ENCODE measurements at regions not wholly inside any gene's neighbourhood (a gene's known extent, or its start where the extent isn't known, plus 50 kb on each side); places are given as distances from the start of the nearest gene placed in this dataset.

DNA sequence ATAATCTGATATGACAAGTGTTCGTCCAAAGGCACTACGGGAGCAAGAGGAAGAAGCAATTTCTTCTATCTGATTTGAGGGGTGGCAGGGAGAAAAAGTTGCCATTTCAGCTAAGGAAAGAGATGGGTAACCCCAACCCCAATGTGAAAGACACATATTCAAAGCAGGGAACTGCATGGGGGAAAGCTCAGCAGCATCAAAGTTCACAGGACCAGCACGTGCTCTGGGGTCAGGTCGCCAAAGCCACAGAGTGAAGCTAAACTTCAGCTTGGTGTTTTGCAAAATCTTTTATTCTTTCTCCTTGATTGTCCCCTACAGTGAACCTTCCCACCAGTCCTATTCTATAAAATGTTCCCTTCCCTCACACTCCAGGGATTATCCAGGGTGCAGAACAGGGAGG is 112.8 kb upstream of the PPP2R2D start:
- no peak for TF ChIP-seq MAZ (IDR thresholded peaks at IDR 0.05; ENCODE audit: borderline replicate concordance, low read depth, low read length)
- TF ChIP-seq CTCF (IDR thresholded peaks at IDR 0.05): no peak
- no peak for TF ChIP-seq POLR2AphosphoS2 (conservative IDR thresholded peaks at IDR 0.05; ENCODE audit: low read length)
- TF ChIP-seq POLR2A (IDR thresholded peaks at IDR 0.05; ENCODE audit: low read length): no peak
- TF ChIP-seq, protein P1, sequence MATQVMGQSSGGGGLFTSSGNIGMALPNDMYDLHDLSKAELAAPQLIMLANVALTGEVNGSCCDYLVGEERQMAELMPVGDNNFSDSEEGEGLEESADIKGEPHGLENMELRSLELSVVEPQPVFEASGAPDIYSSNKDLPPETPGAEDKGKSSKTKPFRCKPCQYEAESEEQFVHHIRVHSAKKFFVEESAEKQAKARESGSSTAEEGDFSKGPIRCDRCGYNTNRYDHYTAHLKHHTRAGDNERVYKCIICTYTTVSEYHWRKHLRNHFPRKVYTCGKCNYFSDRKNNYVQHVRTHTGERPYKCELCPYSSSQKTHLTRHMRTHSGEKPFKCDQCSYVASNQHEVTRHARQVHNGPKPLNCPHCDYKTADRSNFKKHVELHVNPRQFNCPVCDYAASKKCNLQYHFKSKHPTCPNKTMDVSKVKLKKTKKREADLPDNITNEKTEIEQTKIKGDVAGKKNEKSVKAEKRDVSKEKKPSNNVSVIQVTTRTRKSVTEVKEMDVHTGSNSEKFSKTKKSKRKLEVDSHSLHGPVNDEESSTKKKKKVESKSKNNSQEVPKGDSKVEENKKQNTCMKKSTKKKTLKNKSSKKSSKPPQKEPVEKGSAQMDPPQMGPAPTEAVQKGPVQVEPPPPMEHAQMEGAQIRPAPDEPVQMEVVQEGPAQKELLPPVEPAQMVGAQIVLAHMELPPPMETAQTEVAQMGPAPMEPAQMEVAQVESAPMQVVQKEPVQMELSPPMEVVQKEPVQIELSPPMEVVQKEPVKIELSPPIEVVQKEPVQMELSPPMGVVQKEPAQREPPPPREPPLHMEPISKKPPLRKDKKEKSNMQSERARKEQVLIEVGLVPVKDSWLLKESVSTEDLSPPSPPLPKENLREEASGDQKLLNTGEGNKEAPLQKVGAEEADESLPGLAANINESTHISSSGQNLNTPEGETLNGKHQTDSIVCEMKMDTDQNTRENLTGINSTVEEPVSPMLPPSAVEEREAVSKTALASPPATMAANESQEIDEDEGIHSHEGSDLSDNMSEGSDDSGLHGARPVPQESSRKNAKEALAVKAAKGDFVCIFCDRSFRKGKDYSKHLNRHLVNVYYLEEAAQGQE (IDR thresholded peaks at IDR 0.05): no peak
- no peak for TF ChIP-seq RAD21 (conservative IDR thresholded peaks at IDR 0.05 in 1 of 2, IDR thresholded peaks at IDR 0.05 in 1 of 2)
- no peak for TF ChIP-seq CBX8 (IDR thresholded peaks at IDR 0.05)
- no peak for TF ChIP-seq CEBPB (IDR thresholded peaks at IDR 0.05)
- TF ChIP-seq JUNB (IDR thresholded peaks at IDR 0.05): no peak
- TF ChIP-seq KDM5A (IDR thresholded peaks at IDR 0.05): no peak
- no peak for TF ChIP-seq ZNF302 (CRISPR knock-in tag; IDR thresholded peaks at IDR 0.05)
- TF ChIP-seq MAFK (IDR thresholded peaks at IDR 0.05; ENCODE audit: partially characterized antibody): no peak
- TF ChIP-seq RARB (CRISPR knock-in tag; IDR thresholded peaks at IDR 0.05): no peak
